CD4-positive, alpha-beta T cell treated with Interleukin-1 beta for 1 hour (primary cell): ENCODE measurements at regions not wholly inside any gene's neighbourhood (a gene's known extent, or its start where the extent isn't known, plus 50 kb on each side); places are given as distances from the start of the nearest gene placed in this dataset.

Experiments
- DNase-seq, 2 donors: peaks; one replicate each; pipeline ENCODE4 v3.0.0-alpha.2; 2020 to 2022

DNA sequence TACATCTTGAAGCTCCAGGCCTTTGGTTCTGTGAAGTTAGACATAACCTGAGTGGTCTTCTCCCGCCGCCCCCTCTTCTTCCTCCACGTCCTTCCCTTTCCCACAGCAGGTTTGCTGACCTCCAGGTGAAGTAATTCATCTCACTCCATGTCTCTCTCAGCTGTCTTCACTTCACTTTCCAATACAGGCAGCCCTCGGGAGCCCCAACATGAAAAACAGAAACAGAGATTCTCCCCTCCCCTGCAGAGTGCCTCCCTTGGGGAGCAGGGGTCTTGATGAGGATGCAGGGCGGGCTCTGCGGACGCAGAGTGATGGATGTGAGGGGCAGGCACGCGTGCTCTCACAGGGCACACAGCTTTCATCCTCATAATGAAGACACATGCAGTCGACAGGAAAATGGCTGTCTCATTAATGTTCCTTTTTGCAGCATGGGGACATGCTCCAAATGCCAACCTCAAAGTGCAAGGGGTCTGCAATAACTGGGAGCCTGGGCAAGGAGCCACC, 95.6 kb downstream of the GPAM start:
- no peak for DNase-seq

DNA sequence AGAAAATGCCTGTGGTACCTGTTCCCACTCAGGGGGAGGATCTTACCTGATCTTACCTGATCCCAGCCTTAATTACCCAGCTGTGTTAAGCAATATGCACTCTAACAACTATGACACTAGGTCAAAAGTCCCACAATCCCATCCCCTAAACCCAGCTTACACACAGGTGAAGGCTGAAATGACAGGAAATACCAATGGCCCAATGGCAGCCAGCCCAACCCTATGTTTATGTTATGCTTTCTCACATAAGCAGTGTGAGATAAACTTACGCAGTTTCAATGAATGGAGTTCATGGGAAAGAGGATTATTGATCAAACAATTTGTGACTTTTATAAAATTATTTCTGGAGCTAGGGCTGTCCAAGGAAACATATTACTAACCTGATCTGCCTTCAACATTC, 91.9 kb downstream of the GPAM start:
- no peak for DNase-seq

- DNase-seq, result no peak
Observed at GRCh38 chr10:112092519-112092918, 91.0 kb downstream of the GPAM start.

GRCh38 chr10:112094984-112095383, 88.6 kb downstream of the GPAM start:
- DNase-seq, result no peak

GRCh38 chr10:112095731-112096130, 87.8 kb downstream of the GPAM start:
- DNase-seq, result no peak

- DNase-seq, result no peak
Observed at GRCh38 chr10:112098682-112099081, 84.9 kb downstream of the GPAM start.
